Endothelial cell of umbilical vein (primary cell): ENCODE measurements at regions not wholly inside any gene's neighbourhood (a gene's known extent, or its start where the extent isn't known, plus 50 kb on each side); places are given as distances from the start of the nearest gene placed in this dataset.
"Not testable (repeated sequence)": the region's sequence is repeated elsewhere in the genome, so short reads cannot be mapped to it uniquely, and the experiment has no call there.

Experiments used
- BruUV-seq: library from RNA; stranded (reverse); fragments of 400-500 nt; replicated peaks from 2 replicates; lab custom pipeline; 2021; lab: Mats Ljungman, UMichigan
- CTCF ChIA-PET: fragments of 300-600, 350-600 bp; sonication (Branson Sonifier 250); formaldehyde crosslinking; loops from one replicate; lab custom pipeline; 2021; ENCODE audit warnings: antibody characterized with exemption, inconsistent platforms; lab: Charles Lee
- POLR2A ChIA-PET: fragments of 300-600, 350-600 bp; sonication (Branson Sonifier 250); formaldehyde crosslinking; loops from one replicate; lab custom pipeline; 2021; ENCODE audit warnings: antibody characterized with exemption, inconsistent platforms; lab: Charles Lee
- DNase-seq: peaks from one replicate; pipeline ENCODE4 v3.0.0-alpha.2; 2011; ENCODE audit warnings: low read depth, low spot score
- FAIRE-seq: peaks from 2 replicates; lab custom pipeline; 2011; peaks lifted over from hg19 to GRCh38; lab: Jason Lieb, UNC
- H2AFZ ChIP-seq: 2 replicates; pipeline ENCODE4 v1.6.0; 2012; ENCODE audit warnings: low read depth, low read length, control low read depth, inconsistent platforms
- H3K27ac ChIP-seq: 2 replicates; pipeline ENCODE4 v1.5.1; 2011; ENCODE audit warnings: low read depth, mild to moderate bottlenecking, control low read depth, low read length, moderate library complexity; ENCODE audit not compliant: insufficient read depth
- H3K27me3 ChIP-seq, 2 experiments: 2 replicates each; pipeline versions ENCODE4 v1.6.0 to v1.6.1; 2011; ENCODE audit warnings: low read length in 2 of 2, mixed read lengths in 1 of 2; ENCODE audit not compliant: control insufficient read depth in 2 of 2, insufficient read depth in 2 of 2
- H3K36me3 ChIP-seq, 2 experiments: 2 replicates in 1 of 2; 3 replicates in 1 of 2; pipeline ENCODE4 v1.5.1; 2011; ENCODE audit warnings: low read length in 2 of 2, mild to moderate bottlenecking in 1 of 2, moderate library complexity in 1 of 2; ENCODE audit not compliant: control insufficient read depth in 2 of 2, insufficient read depth in 2 of 2; ENCODE audit errors: extremely low read depth in 1 of 2
- H3K4me1 ChIP-seq: 3 replicates; pipeline ENCODE4 v1.5.1; 2011; ENCODE audit warnings: mild to moderate bottlenecking, low read length; ENCODE audit not compliant: control insufficient read depth, insufficient read depth; ENCODE audit errors: extremely low read depth
- H3K4me2 ChIP-seq: 2 replicates; pipeline ENCODE4 v1.6.1; 2011; ENCODE audit warnings: low read length, control low read depth, mixed read lengths; ENCODE audit not compliant: insufficient read depth
- H3K4me3 ChIP-seq, 3 experiments: fragments of 200-600 bp in 1 of 3; sonication (generic), shearing (Covaris generic) in 1 of 3; replicated peaks in 1 of 3; 2 replicates each; pipeline ENCODE4 v1.5.1; 2011 to 2016; ENCODE audit warnings: control low read depth in 3 of 3, low read length in 3 of 3, mild to moderate bottlenecking in 2 of 3, inconsistent platforms in 1 of 3, low read depth in 1 of 3, moderate library complexity in 1 of 3; ENCODE audit not compliant: insufficient read depth in 1 of 3
- H3K79me2 ChIP-seq: 2 replicates; pipeline ENCODE4 v1.6.0; 2012; ENCODE audit warnings: low read length, inconsistent platforms; ENCODE audit not compliant: control insufficient read depth, insufficient read depth
- H3K9ac ChIP-seq: replicated peaks from 2 replicates; pipeline ENCODE3; 2011; ENCODE audit warnings: low read length, control low read depth; ENCODE audit not compliant: insufficient read depth; ENCODE audit errors: extremely low read depth
- H3K9me1 ChIP-seq: replicated peaks from 3 replicates; pipeline ENCODE4 v1.6.0; 2011; ENCODE audit warnings: mild to moderate bottlenecking, low read length; ENCODE audit not compliant: control insufficient read depth, insufficient read depth; ENCODE audit errors: extremely low read depth
- H3K9me3 ChIP-seq: replicated peaks from 2 replicates; pipeline ENCODE4 v1.5.1; 2012; ENCODE audit warnings: low read length, inconsistent platforms; ENCODE audit not compliant: control insufficient read depth, insufficient read depth
- H4K20me1 ChIP-seq: replicated peaks from 2 replicates; pipeline ENCODE3; 2011; ENCODE audit warnings: mild to moderate bottlenecking, low read length; ENCODE audit not compliant: control insufficient read depth, insufficient read depth; ENCODE audit errors: extremely low read depth
- dilution Hi-C: fragments of 300-500 bp; cut with MboI; formaldehyde crosslinking; loops from one replicate; pipeline ENCODE4 v1.15.0; 2019; ENCODE audit warnings: low sequenced_read_pairs; ENCODE audit not compliant: extremely low pct_ligation_motif_present
- intact Hi-C: fragments of 100-400 bp; cut with micrococcal nuclease; formaldehyde crosslinking; loops from one replicate; pipeline ENCODE4 v1.10.0; 2022

DNA sequence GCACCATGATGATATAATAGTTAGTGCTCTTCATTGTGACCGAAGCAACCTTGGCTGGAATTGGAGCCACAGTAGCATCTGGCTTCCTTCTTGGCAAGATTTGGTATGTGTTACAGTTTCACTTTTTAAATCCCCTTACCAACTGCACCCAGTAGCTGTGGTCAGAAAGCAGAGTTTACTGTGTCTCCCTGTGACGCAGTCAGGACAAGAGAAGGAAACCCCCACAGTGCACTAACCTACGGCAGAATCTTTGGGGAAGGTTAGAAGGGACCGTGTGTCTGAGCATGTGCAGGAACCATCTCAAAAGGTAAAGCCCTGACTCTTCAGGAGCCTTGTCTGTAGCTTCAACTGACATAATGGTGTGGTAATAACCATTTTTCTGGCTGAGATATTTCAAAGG is 138.4 kb downstream of the FAM72C start:
- H3K27ac ChIP-seq, H3K79me2 ChIP-seq, H3K4me1 ChIP-seq, H3K4me3 ChIP-seq, H4K20me1 ChIP-seq, H3K9ac ChIP-seq, H3K36me3 ChIP-seq, H3K27me3 ChIP-seq, POLR2A ChIA-PET, dilution Hi-C loops, H3K4me2 ChIP-seq, BruUV-seq, H3K9me3 ChIP-seq, CTCF ChIA-PET, DNase-seq, H3K9me1 ChIP-seq, H2AFZ ChIP-seq, intact Hi-C loops, FAIRE-seq: not testable (repeated sequence)

DNA sequence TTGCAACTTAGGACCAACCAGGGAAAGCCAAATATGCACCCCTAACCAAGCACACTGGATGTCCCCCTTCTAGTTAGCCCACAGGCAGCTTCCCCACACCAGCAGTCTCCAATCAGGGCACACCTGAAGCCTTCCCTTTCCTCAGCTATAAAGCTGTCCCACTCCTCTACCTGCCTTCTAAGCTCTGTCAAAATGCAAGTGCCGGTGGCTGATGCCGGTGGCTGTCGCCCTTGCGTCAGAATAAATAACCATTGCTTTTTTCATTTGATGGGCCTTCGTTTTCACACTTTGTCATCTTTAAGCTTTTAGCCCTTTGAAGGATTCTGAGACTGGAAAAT is 139.4 kb downstream of the FAM72C start:
- FAIRE-seq, BruUV-seq: not testable (repeated sequence)

DNA sequence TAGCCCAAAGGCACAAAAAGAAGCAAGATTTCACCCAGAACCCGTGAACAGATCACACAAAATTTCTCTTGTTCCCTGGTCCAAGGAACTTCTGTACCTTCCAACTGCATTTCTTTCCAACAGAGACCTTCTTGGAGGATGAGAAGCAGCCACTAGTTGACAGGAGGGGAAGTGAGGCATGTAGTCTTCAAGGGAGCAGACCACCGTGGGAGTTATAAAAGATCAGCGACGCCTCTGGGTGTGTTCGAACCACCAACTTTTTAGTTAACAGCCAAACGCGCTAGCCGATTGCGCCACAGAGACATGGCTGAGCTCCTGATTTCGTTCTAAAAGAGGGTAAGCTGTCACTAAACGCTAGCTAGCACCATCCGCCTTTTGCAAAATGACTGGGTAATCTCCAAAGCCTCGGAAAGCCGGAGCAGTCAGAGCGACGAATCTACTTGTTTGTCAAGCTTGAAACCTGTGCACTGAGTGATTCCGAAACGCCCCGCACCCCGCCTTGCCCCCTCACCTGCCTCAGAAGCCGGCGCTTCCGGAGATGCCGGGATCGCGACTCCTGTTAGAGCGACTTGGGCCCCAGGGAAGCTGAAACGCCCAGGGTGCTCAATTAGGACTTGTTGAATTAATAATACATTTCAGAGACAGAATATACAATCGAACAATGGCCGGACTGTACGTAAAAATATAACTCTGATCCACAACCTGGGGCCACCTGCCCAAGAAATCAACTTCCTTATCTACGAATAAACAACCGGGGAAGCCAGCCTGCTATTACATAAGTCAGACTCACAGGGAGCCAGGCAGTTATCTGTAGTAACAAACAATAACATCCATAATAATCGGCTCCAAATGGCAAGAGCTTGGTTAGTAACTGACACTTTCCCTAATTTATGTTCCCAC is 140.1 kb downstream of the FAM72C start:
- H3K9ac ChIP-seq, DNase-seq, H3K27me3 ChIP-seq, H3K4me1 ChIP-seq, CTCF ChIA-PET, BruUV-seq, dilution Hi-C loops, H3K79me2 ChIP-seq, H3K4me2 ChIP-seq, H3K36me3 ChIP-seq, H3K9me3 ChIP-seq, H3K4me3 ChIP-seq, H3K27ac ChIP-seq, H4K20me1 ChIP-seq, H3K9me1 ChIP-seq, intact Hi-C loops, POLR2A ChIA-PET, FAIRE-seq, H2AFZ ChIP-seq: not testable (repeated sequence)

More for the DNA sequence above, 139.4 kb downstream of the FAM72C start:
- H4K20me1 ChIP-seq, H3K79me2 ChIP-seq, H3K9me1 ChIP-seq, dilution Hi-C loops, POLR2A ChIA-PET, H2AFZ ChIP-seq, H3K9me3 ChIP-seq, intact Hi-C loops, CTCF ChIA-PET, DNase-seq, H3K4me2 ChIP-seq, H3K27me3 ChIP-seq, H3K9ac ChIP-seq, H3K36me3 ChIP-seq, H3K27ac ChIP-seq, H3K4me1 ChIP-seq, H3K4me3 ChIP-seq: not testable (repeated sequence)

DNA sequence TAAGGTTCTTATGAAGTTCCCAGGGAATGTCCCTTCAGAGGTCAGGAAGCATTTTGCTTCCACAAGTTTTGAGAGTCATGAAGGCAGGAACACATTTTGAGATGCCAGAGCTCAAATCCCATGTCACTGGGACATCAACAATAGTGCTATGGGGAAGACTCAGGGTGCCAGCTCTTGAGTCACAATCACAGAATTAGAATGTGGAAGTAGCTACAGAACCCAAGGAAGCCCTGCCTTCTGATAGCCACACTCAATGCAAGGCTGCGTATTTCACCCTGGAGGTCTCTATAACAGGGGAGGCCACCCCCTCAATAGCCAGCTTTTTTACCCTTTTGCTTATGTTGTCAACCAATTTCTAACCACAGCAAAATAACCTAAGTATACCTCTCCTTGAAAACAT is 145.6 kb downstream of the FAM72C start:
- H3K79me2 ChIP-seq, H3K4me2 ChIP-seq, H3K9me1 ChIP-seq, BruUV-seq, H3K4me1 ChIP-seq, H4K20me1 ChIP-seq, H3K36me3 ChIP-seq, dilution Hi-C loops, H3K9ac ChIP-seq, intact Hi-C loops, H2AFZ ChIP-seq, FAIRE-seq, H3K27me3 ChIP-seq, H3K4me3 ChIP-seq, CTCF ChIA-PET, DNase-seq, POLR2A ChIA-PET, H3K27ac ChIP-seq, H3K9me3 ChIP-seq: not testable (repeated sequence)
